ENCODE measurements at regions not wholly inside any gene's neighbourhood (a gene's known extent, or its start where the extent isn't known, plus 50 kb on each side); places are given as distances from the start of the nearest gene placed in this dataset.

GRCh38 chr5:36378551-36378950 lies 76.8 kb upstream of the RANBP3L start:
- Histone ChIP-seq H3K27ac (ENCODE audit: low read depth, low read length) (no peak overlapping the region), H3K4me1 (ENCODE audit: insufficient read depth, low read length) (no peaks in the 10 kb centered on the region), H3K9me3 (ENCODE audit: low read length) (no peaks in the 10 kb centered on the region), H3K4me3 (ENCODE audit: low read length) (no peak overlapping the region), H3K36me3 (ENCODE audit: insufficient read depth, low read length) (no peaks in the 10 kb centered on the region), H3K27me3 (ENCODE audit: insufficient read depth, low read length, poor library complexity, severe bottlenecking) (no peaks in the 10 kb centered on the region)
- H3K4me3 Mint-ChIP-seq = peak overlapping the region in 1 of 7 donors; percentile 7
- no peak overlapping the region for H3K27ac Mint-ChIP-seq
- DNase-seq = no peak
- H3K4me1 Mint-ChIP-seq = no peaks in the 10 kb centered on the region
- H3K27me3 Mint-ChIP-seq = peaks cover 0 to 2% of the 10 kb centered on the region in 2 donors
- CTCF ChIA-PET = no interaction called here
- POLR2A ChIA-PET = no interaction called here
- H3K9me3 Mint-ChIP-seq = peaks cover 0 to under 1% (median 0%) of the 10 kb centered on the region in 5 donors
- H3K36me3 Mint-ChIP-seq = no peaks in the 10 kb centered on the region

DNA sequence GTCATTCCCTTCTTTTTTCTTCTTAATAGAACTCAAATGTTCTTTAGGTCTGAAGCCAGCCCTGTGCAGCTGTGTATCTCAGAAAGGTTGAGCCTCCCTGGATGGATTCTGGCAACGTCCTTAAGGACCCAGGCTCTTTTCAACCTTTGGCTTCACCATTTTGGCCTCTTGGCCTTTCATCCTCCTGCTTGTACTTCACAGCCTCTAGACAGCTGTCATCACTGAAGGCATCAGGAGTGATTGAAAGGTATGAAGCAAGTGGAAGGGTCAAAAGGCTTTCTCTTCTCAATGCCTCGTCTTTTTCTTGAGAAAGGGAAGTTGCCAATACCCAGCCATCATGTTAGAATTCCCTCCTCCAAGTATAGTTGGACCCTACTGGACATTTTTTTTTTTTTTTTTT lies 81.2 kb upstream of the RANBP3L start:
- DNase-seq = no peak
- ChIA-PET POLR2A (no interaction called here), CTCF (no interaction called here)
- no peaks in the 10 kb centered on the region for H3K9me3 ChIP-seq (ENCODE audit: low read length)
- Mint-ChIP-seq H3K9me3 (no peaks in the 10 kb centered on the region), H3K27ac (no peak overlapping the region), H3K4me3 (no peak overlapping the region), H3K4me1 (no peaks in the 10 kb centered on the region), H3K27me3 (peaks cover 8 to 17% of the 10 kb centered on the region in 2 donors), H3K36me3 (no peaks in the 10 kb centered on the region)
- H3K27ac ChIP-seq (ENCODE audit: low read depth, low read length) = no peak overlapping the region
- H3K27me3 ChIP-seq (ENCODE audit: insufficient read depth, low read length, poor library complexity, severe bottlenecking) = no peaks in the 10 kb centered on the region
- no peak overlapping the region for H3K4me3 ChIP-seq (ENCODE audit: low read length)
- H3K4me1 ChIP-seq (ENCODE audit: insufficient read depth, low read length) = no peaks in the 10 kb centered on the region
- H3K36me3 ChIP-seq (ENCODE audit: insufficient read depth, low read length) = no peaks in the 10 kb centered on the region

DNA sequence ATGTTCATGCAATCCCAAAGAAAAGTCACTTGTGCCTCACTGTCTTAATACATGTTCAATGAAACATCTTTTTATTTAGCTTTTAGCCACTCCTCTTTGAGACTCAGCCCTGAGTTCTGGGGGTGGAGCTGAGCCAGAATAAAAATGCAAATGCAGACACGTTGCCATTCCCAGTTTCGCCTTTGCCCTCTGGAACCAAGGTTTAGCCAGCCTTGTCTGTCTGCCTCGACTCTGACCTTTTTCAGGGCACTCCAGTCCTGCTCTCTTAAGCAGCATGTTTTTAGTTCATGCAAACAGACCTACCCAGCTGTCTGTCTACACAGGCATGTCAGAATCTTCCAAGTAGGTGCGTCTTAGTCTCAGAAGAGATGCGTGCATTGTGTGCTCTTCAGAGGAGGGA lies 82.2 kb upstream of the RANBP3L start:
- no peak overlapping the region for H3K4me3 Mint-ChIP-seq
- H3K27ac Mint-ChIP-seq = no peak overlapping the region
- H3K9me3 ChIP-seq (ENCODE audit: low read length) = no peaks in the 10 kb centered on the region
- H3K4me1 ChIP-seq (ENCODE audit: insufficient read depth, low read length) = no peaks in the 10 kb centered on the region
- no peak overlapping the region for H3K4me3 ChIP-seq (ENCODE audit: low read length)
- H3K27me3 Mint-ChIP-seq = peaks cover 5 to 22% of the 10 kb centered on the region in 2 donors
- no peak for DNase-seq
- H3K27ac ChIP-seq (ENCODE audit: low read depth, low read length) = no peak overlapping the region
- no peaks in the 10 kb centered on the region for H3K27me3 ChIP-seq (ENCODE audit: insufficient read depth, low read length, poor library complexity, severe bottlenecking)
- H3K4me1 Mint-ChIP-seq = no peaks in the 10 kb centered on the region
- H3K36me3 ChIP-seq (ENCODE audit: insufficient read depth, low read length) = no peaks in the 10 kb centered on the region
- H3K9me3 Mint-ChIP-seq = no peaks in the 10 kb centered on the region
- no peaks in the 10 kb centered on the region for H3K36me3 Mint-ChIP-seq
- POLR2A ChIA-PET = no interaction called here
- CTCF ChIA-PET = no interaction called here

DNA sequence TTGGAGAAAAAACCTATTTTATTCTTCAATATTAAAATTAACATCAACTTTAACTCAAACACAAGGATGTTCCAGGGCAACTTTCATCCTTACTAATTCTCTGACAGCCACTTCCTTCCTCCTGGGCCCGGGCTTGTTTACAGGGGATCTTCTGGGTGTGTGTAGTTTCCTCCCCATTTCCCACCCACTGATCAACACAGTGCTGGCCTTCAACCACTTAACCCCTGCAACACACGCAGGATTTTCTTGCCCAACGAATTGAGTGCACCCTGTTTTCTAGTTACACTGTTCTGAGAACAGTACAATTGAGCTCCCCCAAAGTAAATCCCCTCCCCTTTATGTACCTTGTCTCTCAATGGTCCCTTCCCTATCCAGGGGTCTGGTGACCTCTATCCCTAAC lies 83.1 kb upstream of the RANBP3L start:
- peaks cover 5 to 30% of the 10 kb centered on the region in 2 donors for H3K27me3 Mint-ChIP-seq
- no peak overlapping the region for H3K27ac ChIP-seq (ENCODE audit: low read depth, low read length)

DNA sequence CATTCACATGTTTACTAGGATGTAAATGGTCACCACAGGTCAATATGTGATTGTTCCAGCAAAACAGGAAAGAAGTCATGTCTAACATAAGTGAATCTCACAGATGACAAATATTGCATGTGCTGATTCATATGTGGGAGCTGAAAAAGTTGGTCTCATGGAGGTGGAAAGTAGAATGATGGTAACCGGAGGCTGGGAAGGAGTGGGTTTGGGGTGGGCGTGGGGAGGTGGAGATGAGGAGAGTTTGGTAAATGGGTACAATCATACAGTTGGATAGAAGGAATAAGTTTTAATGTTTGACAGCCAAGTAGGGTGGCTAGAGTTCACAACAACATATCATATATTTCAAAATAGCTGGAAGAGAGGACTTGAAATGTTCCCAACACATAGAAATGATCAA lies 83.8 kb upstream of the RANBP3L start:
- DNase-seq = no peak
- Mint-ChIP-seq H3K9me3 (no peaks in the 10 kb centered on the region), H3K4me1 (no peaks in the 10 kb centered on the region), H3K36me3 (no peaks in the 10 kb centered on the region), H3K4me3 (no peak overlapping the region), H3K27ac (no peak overlapping the region), H3K27me3 (peaks cover 5 to 34% of the 10 kb centered on the region in 2 donors)
- Histone ChIP-seq H3K9me3 (ENCODE audit: low read length) (no peaks in the 10 kb centered on the region), H3K4me3 (ENCODE audit: low read length) (no peak overlapping the region), H3K4me1 (ENCODE audit: insufficient read depth, low read length) (no peaks in the 10 kb centered on the region), H3K27me3 (ENCODE audit: insufficient read depth, low read length, poor library complexity, severe bottlenecking) (no peaks in the 10 kb centered on the region), H3K27ac (ENCODE audit: low read depth, low read length) (no peak overlapping the region), H3K36me3 (ENCODE audit: insufficient read depth, low read length) (no peaks in the 10 kb centered on the region)
- ChIA-PET CTCF (no interaction called here), POLR2A (no interaction called here)

More for the DNA sequence above, 83.1 kb upstream of the RANBP3L start:
- no peaks in the 10 kb centered on the region for H3K4me1 ChIP-seq (ENCODE audit: insufficient read depth, low read length)
- H3K4me1 Mint-ChIP-seq = no peaks in the 10 kb centered on the region
- CTCF ChIA-PET = no interaction called here
- H3K9me3 ChIP-seq (ENCODE audit: low read length) = no peaks in the 10 kb centered on the region
- POLR2A ChIA-PET = no interaction called here
- no peaks in the 10 kb centered on the region for H3K9me3 Mint-ChIP-seq
- no peaks in the 10 kb centered on the region for H3K36me3 Mint-ChIP-seq
- H3K4me3 ChIP-seq (ENCODE audit: low read length) = no peak overlapping the region
- H3K27me3 ChIP-seq (ENCODE audit: insufficient read depth, low read length, poor library complexity, severe bottlenecking) = no peaks in the 10 kb centered on the region
- DNase-seq = no peak
- H3K27ac Mint-ChIP-seq = no peak overlapping the region
- H3K4me3 Mint-ChIP-seq = no peak overlapping the region
- H3K36me3 ChIP-seq (ENCODE audit: insufficient read depth, low read length) = no peaks in the 10 kb centered on the region

DNA sequence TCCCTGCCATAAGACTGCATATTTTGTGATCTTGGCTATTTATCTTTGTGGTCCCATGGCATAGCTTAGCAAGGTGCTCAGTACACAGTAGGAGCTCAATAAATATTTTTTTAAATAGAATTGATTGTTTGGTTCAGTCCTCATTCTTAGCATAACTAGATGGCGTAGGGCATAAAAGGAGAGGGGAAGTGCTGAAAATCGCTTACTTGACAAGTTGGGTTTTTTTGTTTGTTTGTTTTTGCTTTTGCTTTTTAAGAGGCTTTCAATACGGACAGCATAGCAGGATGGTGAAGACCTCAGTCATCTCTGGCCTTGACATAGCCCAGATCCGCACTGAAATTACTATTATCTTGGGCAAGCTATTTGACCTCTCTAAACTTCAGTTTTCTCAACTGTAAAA lies 86.6 kb upstream of the RANBP3L start:
- Histone ChIP-seq H3K9me3 (ENCODE audit: low read length) (no peaks in the 10 kb centered on the region), H3K4me1 (ENCODE audit: insufficient read depth, low read length) (no peaks in the 10 kb centered on the region), H3K27me3 (ENCODE audit: insufficient read depth, low read length, poor library complexity, severe bottlenecking) (no peaks in the 10 kb centered on the region), H3K4me3 (ENCODE audit: low read length) (no peak overlapping the region), H3K27ac (ENCODE audit: low read depth, low read length) (no peak overlapping the region), H3K36me3 (ENCODE audit: insufficient read depth, low read length) (no peaks in the 10 kb centered on the region)
- no peaks in the 10 kb centered on the region for H3K4me1 Mint-ChIP-seq
- H3K9me3 Mint-ChIP-seq = no peaks in the 10 kb centered on the region
- ChIA-PET POLR2A (no interaction called here), CTCF (no interaction called here)
- DNase-seq = no peak
- no peak overlapping the region for H3K27ac Mint-ChIP-seq
- no peak overlapping the region for H3K4me3 Mint-ChIP-seq
- H3K27me3 Mint-ChIP-seq = peaks cover 14 to 41% of the 10 kb centered on the region in 2 donors
- no peaks in the 10 kb centered on the region for H3K36me3 Mint-ChIP-seq

DNA sequence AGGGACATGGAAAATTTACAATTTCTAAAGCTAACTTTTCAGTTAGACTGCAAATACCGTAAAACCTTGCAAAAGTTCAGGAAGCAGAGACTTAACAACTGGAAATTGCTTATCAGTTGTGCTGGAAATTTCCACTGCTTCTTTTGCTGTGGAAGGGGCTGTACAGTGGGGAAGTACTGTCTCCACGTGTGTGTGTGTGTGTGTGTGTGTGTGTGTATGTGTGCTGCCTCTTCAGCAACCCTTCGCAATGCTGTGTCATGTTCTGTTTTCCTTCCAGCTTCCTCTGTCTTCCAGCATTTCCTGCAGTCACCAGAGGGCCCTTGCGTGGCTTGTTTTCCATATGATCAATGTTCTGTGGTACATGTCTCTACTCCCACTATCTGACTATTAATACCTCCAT lies 87.5 kb upstream of the RANBP3L start:
- Histone ChIP-seq H3K4me1 (ENCODE audit: insufficient read depth, low read length) (no peaks in the 10 kb centered on the region), H3K27ac (ENCODE audit: low read depth, low read length) (no peak overlapping the region), H3K27me3 (ENCODE audit: insufficient read depth, low read length, poor library complexity, severe bottlenecking) (no peaks in the 10 kb centered on the region), H3K4me3 (ENCODE audit: low read length) (no peak overlapping the region), H3K36me3 (ENCODE audit: insufficient read depth, low read length) (no peaks in the 10 kb centered on the region), H3K9me3 (ENCODE audit: low read length) (no peaks in the 10 kb centered on the region)
- no peak overlapping the region for H3K27ac Mint-ChIP-seq
- DNase-seq = no peak
- no peaks in the 10 kb centered on the region for H3K4me1 Mint-ChIP-seq
- H3K4me3 Mint-ChIP-seq = no peak overlapping the region
- POLR2A ChIA-PET = no interaction called here
- no peaks in the 10 kb centered on the region for H3K9me3 Mint-ChIP-seq
- CTCF ChIA-PET = no interaction called here
- H3K27me3 Mint-ChIP-seq = peaks cover 16 to 39% of the 10 kb centered on the region in 2 donors
- H3K36me3 Mint-ChIP-seq = no peaks in the 10 kb centered on the region

- CTCF ChIA-PET = no interaction called here
- H3K4me3 Mint-ChIP-seq = no peak overlapping the region
- POLR2A ChIA-PET = no interaction called here
Observed at GRCh38 chr5:36390640-36391039, 88.9 kb upstream of the RANBP3L start.

DNA sequence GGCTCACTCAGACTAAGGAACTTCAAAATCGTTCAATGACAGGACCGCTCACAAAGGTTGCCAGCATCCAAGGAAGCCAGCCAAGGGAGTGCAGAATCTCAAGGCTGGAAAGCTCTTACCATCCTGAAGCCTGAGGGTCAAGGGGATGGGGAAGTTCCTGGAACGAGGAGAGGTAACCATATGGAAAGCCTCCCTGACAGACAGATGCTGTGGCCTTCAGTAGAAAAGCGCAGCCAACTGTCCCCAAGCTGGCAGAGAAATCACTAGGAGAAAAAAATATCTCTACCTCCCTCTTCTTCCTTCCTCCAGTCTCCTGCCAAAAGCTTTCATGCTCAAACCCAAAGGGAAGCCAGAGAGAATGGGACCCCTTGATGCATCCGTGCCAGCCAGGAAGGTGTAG lies 90.5 kb upstream of the RANBP3L start:
- Histone ChIP-seq H3K36me3 (ENCODE audit: insufficient read depth, low read length) (no peaks in the 10 kb centered on the region), H3K4me1 (ENCODE audit: insufficient read depth, low read length) (no peaks in the 10 kb centered on the region), H3K4me3 (ENCODE audit: low read length) (no peak overlapping the region), H3K27ac (ENCODE audit: low read depth, low read length) (no peak overlapping the region), H3K27me3 (ENCODE audit: insufficient read depth, low read length, poor library complexity, severe bottlenecking) (no peaks in the 10 kb centered on the region), H3K9me3 (ENCODE audit: low read length) (no peaks in the 10 kb centered on the region)
- no peak for DNase-seq
- no peak overlapping the region for H3K27ac Mint-ChIP-seq
- H3K27me3 Mint-ChIP-seq = peaks cover 11 to 36% of the 10 kb centered on the region in 2 donors
- H3K9me3 Mint-ChIP-seq = no peaks in the 10 kb centered on the region
- H3K36me3 Mint-ChIP-seq = no peaks in the 10 kb centered on the region
- H3K4me3 Mint-ChIP-seq = no peak overlapping the region
- POLR2A ChIA-PET = no interaction called here
- CTCF ChIA-PET = no interaction called here
- no peaks in the 10 kb centered on the region for H3K4me1 Mint-ChIP-seq

More at GRCh38 chr5:36390640-36391039, 88.9 kb upstream of the RANBP3L start:
- Histone ChIP-seq H3K9me3 (ENCODE audit: low read length) (no peaks in the 10 kb centered on the region), H3K4me1 (ENCODE audit: insufficient read depth, low read length) (no peaks in the 10 kb centered on the region), H3K4me3 (ENCODE audit: low read length) (no peak overlapping the region), H3K27ac (ENCODE audit: low read depth, low read length) (no peak overlapping the region), H3K27me3 (ENCODE audit: insufficient read depth, low read length, poor library complexity, severe bottlenecking) (no peaks in the 10 kb centered on the region), H3K36me3 (ENCODE audit: insufficient read depth, low read length) (no peaks in the 10 kb centered on the region)
- H3K27ac Mint-ChIP-seq = no peak overlapping the region
- H3K9me3 Mint-ChIP-seq = no peaks in the 10 kb centered on the region
- peaks cover 16 to 37% of the 10 kb centered on the region in 2 donors for H3K27me3 Mint-ChIP-seq
- no peaks in the 10 kb centered on the region for H3K4me1 Mint-ChIP-seq
- H3K36me3 Mint-ChIP-seq = no peaks in the 10 kb centered on the region
- no peak for DNase-seq
